ENCODE measurements at regions not wholly inside any gene's neighbourhood (a gene's known extent, or its start where the extent isn't known, plus 50 kb on each side); places are given as distances from the start of the nearest gene placed in this dataset.

- TF ChIP-seq CTCF (IDR thresholded peaks at IDR 0.05), result no peak
- TF ChIP-seq POLR2A (IDR thresholded peaks at IDR 0.05), result no peak
These were observed 767.7 kb downstream of the DTWD2 start for GRCh38 chr5:118220556-118221195.
